Keratinocyte (primary cell): ENCODE measurements at regions not wholly inside any gene's neighbourhood (a gene's known extent, or its start where the extent isn't known, plus 50 kb on each side); places are given as distances from the start of the nearest gene placed in this dataset.

Experiments used
- DNase-seq: peaks from one replicate; pipeline ENCODE4 v3.0.0-alpha.2; 2011; ENCODE audit warnings: low read depth, missing footprints, low spot score
- FAIRE-seq: peaks from 2 replicates; lab custom pipeline; 2011; peaks lifted over from hg19 to GRCh38; lab: Jason Lieb, UNC
- H2AFZ ChIP-seq: 2 replicates; pipeline ENCODE4 v1.6.0; 2012; ENCODE audit warnings: low read length, control low read depth, inconsistent platforms; ENCODE audit not compliant: control insufficient read depth
- H3K27ac ChIP-seq: 2 replicates; pipeline ENCODE4 v1.5.1; 2011; ENCODE audit warnings: low read length; ENCODE audit not compliant: control insufficient read depth, insufficient read depth
- H3K27me3 ChIP-seq: 3 replicates; pipeline ENCODE4 v1.6.0; 2011; ENCODE audit warnings: low read length; ENCODE audit not compliant: control insufficient read depth, insufficient read depth; ENCODE audit errors: extremely low read depth
- H3K36me3 ChIP-seq, 2 experiments: 2 replicates in 1 of 2; 3 replicates in 1 of 2; pipeline ENCODE4 v1.5.1; 2011; ENCODE audit warnings: low read length in 2 of 2, mild to moderate bottlenecking in 1 of 2; ENCODE audit not compliant: control insufficient read depth in 2 of 2, insufficient read depth in 2 of 2; ENCODE audit errors: extremely low read depth in 1 of 2
- H3K4me1 ChIP-seq: 3 replicates; pipeline ENCODE4 v1.5.1; 2011; ENCODE audit warnings: low read length; ENCODE audit not compliant: control insufficient read depth, insufficient read depth; ENCODE audit errors: extremely low read depth
- H3K4me2 ChIP-seq: 3 replicates; pipeline ENCODE4 v1.6.0; 2011; ENCODE audit warnings: low read depth, low read length; ENCODE audit not compliant: control insufficient read depth, insufficient read depth; ENCODE audit errors: extremely low read depth
- H3K4me3 ChIP-seq, 3 experiments: fragments of 200-600 bp in 1 of 3; sonication (generic) in 1 of 3; 2 replicates in 2 of 3; 3 replicates in 1 of 3; pipeline ENCODE4 v1.5.1; 2011 to 2016; ENCODE audit warnings: low read length in 3 of 3, mild to moderate bottlenecking in 3 of 3, control low read depth in 2 of 3, inconsistent platforms in 1 of 3, low read depth in 1 of 3, mixed read lengths in 1 of 3, mixed run types in 1 of 3, moderate library complexity in 1 of 3; ENCODE audit not compliant: control insufficient read depth in 2 of 3, insufficient read depth in 2 of 3; ENCODE audit errors: extremely low read depth in 1 of 3
- H3K79me2 ChIP-seq: 2 replicates; pipeline ENCODE4 v1.6.0; 2012; ENCODE audit warnings: low read length; ENCODE audit not compliant: control insufficient read depth, insufficient read depth
- H3K9ac ChIP-seq: 3 replicates; pipeline ENCODE4 v1.6.0; 2011; ENCODE audit warnings: low read length; ENCODE audit not compliant: control insufficient read depth, insufficient read depth; ENCODE audit errors: extremely low read depth
- H3K9me1 ChIP-seq: 3 replicates; pipeline ENCODE4 v1.6.0; 2011; ENCODE audit warnings: low read length; ENCODE audit not compliant: control insufficient read depth, insufficient read depth; ENCODE audit errors: extremely low read depth
- H3K9me3 ChIP-seq: 2 replicates; pipeline ENCODE4 v1.5.1; 2012; ENCODE audit warnings: low read depth, low read length; ENCODE audit not compliant: control insufficient read depth
- H4K20me1 ChIP-seq: 3 replicates; pipeline ENCODE4 v1.6.0; 2011; ENCODE audit warnings: low read length; ENCODE audit not compliant: control insufficient read depth, insufficient read depth; ENCODE audit errors: extremely low read depth
- EZH2 ChIP-seq: IDR thresholded peaks from one replicate; pipeline ENCODE4 v1.6.1; 2012; ENCODE audit warnings: inconsistent platforms, mild to moderate bottlenecking, low read length, moderate library complexity
- dilution Hi-C: fragments of 300-500 bp; cut with MboI; formaldehyde crosslinking; loops from one replicate; pipeline ENCODE4 v1.7.0; 2020; ENCODE audit warnings: low sequenced_read_pairs; ENCODE audit not compliant: extremely low pct_ligation_motif_present
- TF ChIP-seq, protein P1 (sequence below), 3 experiments: IDR thresholded peaks in 1 of 3; conservative IDR thresholded peaks in 1 of 3; optimal IDR thresholded peaks in 1 of 3; 2 replicates in 2 of 3; 3 replicates in 1 of 3; pipeline versions ENCODE3 to v1.5.1; 2011; ENCODE audit warnings: low read length in 3 of 3, mild to moderate bottlenecking in 3 of 3, moderate library complexity in 2 of 3, control low read depth in 1 of 3, inconsistent platforms in 1 of 3; ENCODE audit not compliant: insufficient read depth in 2 of 3; ENCODE audit errors: extremely low read depth in 1 of 3

DNA sequence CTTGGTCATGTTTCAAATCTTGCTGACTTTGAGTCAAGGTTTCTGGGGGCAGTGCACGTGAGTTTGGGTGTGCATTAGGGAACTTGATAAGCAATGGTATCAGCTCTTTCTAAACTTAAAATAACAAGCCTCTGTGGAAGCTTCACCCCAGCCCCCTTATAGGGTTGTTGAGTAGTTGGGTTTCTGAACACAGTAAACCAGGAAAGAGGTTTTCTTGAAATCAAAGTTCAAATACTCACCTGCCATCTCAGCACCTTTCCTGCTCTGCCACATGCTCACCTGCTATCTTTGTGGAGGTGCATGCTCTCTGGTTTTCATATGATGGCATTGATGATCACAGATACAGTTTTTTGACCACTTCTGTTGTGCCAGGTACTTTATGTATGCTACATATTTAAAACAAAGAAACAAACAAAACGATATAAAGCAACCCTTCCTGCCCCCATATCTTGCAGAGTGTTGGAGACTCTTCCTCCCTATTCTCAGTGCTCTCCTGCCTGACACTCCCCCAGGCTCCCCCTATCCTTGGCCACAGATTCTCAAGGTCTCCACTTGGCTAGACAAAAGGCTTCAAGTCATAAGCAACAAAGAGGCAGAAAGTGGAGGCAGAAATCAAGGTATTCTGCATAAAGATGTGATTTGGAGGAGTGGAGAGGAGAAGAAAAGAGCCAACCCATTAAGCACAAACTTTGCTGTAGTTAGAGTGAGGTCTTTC is 360.6 kb downstream of the CYRIA start:
- no peaks in the 10 kb centered on the region for H3K79me2 ChIP-seq
- FAIRE-seq: no peak

DNA sequence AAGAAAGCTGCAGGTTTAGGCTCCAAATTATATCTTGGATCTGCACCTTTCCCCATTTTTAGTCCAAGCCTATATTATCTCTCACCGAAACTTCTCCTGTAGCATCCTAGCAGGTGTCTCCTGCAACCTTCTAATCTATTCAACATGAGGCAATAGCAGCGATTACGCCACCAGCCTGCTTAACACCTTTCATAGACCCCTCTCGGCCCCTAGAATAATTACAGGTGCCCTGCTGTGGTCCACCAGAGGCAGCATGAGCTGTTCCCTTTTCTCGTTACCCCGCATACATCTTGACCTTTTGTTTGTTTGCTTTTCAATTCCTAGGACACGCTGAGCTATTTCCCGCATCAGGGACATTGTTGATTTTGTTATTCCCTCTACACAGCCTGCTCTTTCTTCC is 361.9 kb downstream of the CYRIA start:
- dilution Hi-C loops: no loop called here
- no peaks in the 10 kb centered on the region for H4K20me1 ChIP-seq
- no peak overlapping the region for H3K4me3 ChIP-seq
- TF ChIP-seq EZH2: no peak
- TF ChIP-seq, protein P1, sequence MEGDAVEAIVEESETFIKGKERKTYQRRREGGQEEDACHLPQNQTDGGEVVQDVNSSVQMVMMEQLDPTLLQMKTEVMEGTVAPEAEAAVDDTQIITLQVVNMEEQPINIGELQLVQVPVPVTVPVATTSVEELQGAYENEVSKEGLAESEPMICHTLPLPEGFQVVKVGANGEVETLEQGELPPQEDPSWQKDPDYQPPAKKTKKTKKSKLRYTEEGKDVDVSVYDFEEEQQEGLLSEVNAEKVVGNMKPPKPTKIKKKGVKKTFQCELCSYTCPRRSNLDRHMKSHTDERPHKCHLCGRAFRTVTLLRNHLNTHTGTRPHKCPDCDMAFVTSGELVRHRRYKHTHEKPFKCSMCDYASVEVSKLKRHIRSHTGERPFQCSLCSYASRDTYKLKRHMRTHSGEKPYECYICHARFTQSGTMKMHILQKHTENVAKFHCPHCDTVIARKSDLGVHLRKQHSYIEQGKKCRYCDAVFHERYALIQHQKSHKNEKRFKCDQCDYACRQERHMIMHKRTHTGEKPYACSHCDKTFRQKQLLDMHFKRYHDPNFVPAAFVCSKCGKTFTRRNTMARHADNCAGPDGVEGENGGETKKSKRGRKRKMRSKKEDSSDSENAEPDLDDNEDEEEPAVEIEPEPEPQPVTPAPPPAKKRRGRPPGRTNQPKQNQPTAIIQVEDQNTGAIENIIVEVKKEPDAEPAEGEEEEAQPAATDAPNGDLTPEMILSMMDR (optimal IDR thresholded peaks at IDR 0.05 in 1 of 3, IDR thresholded peaks at IDR 0.05 in 1 of 3, conservative IDR thresholded peaks at IDR 0.05 in 1 of 3; ENCODE audit: extremely low read depth in 1 of 3, insufficient read depth in 2 of 3, low read length in 3 of 3): no peak
- H3K36me3 ChIP-seq: no peaks in the 10 kb centered on the region
- H3K9ac ChIP-seq: no peak overlapping the region
- FAIRE-seq (no peak), DNase-seq (no peak)
- H3K4me1 ChIP-seq: no peaks in the 10 kb centered on the region
- no peaks in the 10 kb centered on the region for H3K9me1 ChIP-seq
- no peak overlapping the region for H2AFZ ChIP-seq
- no peak overlapping the region for H3K27ac ChIP-seq
- no peaks in the 10 kb centered on the region for H3K27me3 ChIP-seq
- H3K79me2 ChIP-seq: no peaks in the 10 kb centered on the region
- no peaks in the 10 kb centered on the region for H3K9me3 ChIP-seq
- H3K4me2 ChIP-seq: no peak overlapping the region

More for the DNA sequence above, 360.6 kb downstream of the CYRIA start:
- no peak overlapping the region for H3K4me3 ChIP-seq
- H3K9ac ChIP-seq: no peak overlapping the region
- no peak overlapping the region for H3K4me2 ChIP-seq
- no peak overlapping the region for H3K27ac ChIP-seq
- H3K4me1 ChIP-seq: no peaks in the 10 kb centered on the region
- H4K20me1 ChIP-seq: no peaks in the 10 kb centered on the region
- no peaks in the 10 kb centered on the region for H3K9me3 ChIP-seq
- no peaks in the 10 kb centered on the region for H3K27me3 ChIP-seq
- DNase-seq: no peak
- dilution Hi-C loops: no loop called here
- no peaks in the 10 kb centered on the region for H3K36me3 ChIP-seq
- no peaks in the 10 kb centered on the region for H3K9me1 ChIP-seq
- TF ChIP-seq EZH2: no peak
- TF ChIP-seq, protein P1 (optimal IDR thresholded peaks at IDR 0.05 in 1 of 3, IDR thresholded peaks at IDR 0.05 in 1 of 3, conservative IDR thresholded peaks at IDR 0.05 in 1 of 3; ENCODE audit: extremely low read depth in 1 of 3, insufficient read depth in 2 of 3, low read length in 3 of 3): no peak
- H2AFZ ChIP-seq: no peak overlapping the region
